HK-2 (cell line): ENCODE measurements at regions not wholly inside any gene's neighbourhood (a gene's known extent, or its start where the extent isn't known, plus 50 kb on each side); places are given as distances from the start of the nearest gene placed in this dataset.
A peak's percentile ranks its signal among the peaks of the same experiment; 100 is the strongest.

ENCODE experiments used
- DNase-seq: peaks from one replicate; pipeline ENCODE4 v3.0.0-alpha.2; 2018; ENCODE audit not compliant: unreplicated experiment

DNA sequence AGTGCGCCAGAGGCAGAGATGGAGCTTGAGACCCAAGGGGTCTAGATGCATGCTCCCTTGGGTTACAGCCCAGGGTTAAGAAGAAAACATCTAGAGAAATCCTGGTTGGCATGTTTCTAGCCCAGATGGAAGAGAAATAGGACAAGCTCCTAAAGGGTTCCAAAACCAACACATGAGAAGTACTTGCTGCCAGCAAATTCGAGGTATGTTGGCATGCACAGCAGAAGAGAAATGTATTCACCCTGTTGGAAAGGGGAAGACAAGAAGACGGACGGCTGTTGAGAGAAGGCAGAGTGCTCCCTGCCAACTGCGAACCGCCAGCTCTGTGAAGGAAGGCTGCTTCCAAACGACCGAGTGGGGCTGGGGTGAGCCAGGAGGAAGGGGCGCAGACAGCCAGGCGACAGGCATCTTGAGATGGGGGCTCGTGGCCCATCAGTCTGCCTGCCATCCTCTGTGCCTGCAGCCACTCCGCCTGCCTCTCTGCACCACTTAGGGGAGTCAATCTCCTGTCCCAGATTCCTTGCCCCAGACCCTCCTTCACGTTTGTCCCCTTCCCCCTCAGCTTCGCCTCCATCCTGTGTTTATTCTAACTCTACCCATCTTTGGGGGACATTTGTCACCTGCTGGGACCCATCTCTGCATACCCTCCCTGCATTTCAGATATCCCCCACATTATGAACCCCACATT lies 249.2 kb downstream of the CDC5L start:
- no peak for DNase-seq

GRCh38 chr6:44641344-44642031 lies 254.0 kb downstream of the CDC5L start:
- DNase-seq = no peak

- DNase-seq = no peak
These were observed 254.8 kb downstream of the CDC5L start for GRCh38 chr6:44642349-44642748.

DNA sequence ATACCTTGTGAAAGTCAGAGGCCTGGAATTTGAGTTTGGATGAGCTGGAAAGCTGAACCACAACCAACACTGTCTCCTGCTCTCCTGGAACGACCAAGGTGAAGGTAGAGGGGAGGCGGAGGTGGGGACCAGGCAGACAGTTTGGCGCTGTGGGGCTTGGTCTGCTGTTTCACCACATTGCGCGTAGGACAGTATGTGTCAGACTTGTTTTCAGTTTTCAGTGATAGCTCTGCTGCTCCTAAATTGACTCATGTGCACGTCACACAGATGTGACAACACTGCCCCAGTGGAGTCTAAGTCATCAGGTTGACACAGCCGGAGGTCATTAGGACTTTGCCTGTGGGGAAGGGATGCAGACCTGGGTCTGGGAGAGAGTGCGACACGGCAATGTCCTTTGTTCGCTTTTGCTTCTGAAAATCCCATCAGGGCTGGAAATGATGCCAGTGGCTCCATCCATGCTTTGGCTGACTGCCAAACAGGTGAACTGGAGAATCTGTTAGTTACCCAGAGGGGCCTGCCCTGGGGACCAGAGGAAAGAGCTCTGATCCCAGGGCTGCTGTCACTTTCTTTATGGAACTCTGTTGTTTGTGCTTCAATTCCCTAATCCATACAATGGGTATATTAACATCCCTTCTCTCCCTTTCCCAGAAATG lies 255.5 kb downstream of the CDC5L start:
- no peak for DNase-seq

GRCh38 chr6:44645276-44645675 lies 257.8 kb downstream of the CDC5L start:
- no peak for DNase-seq

DNA sequence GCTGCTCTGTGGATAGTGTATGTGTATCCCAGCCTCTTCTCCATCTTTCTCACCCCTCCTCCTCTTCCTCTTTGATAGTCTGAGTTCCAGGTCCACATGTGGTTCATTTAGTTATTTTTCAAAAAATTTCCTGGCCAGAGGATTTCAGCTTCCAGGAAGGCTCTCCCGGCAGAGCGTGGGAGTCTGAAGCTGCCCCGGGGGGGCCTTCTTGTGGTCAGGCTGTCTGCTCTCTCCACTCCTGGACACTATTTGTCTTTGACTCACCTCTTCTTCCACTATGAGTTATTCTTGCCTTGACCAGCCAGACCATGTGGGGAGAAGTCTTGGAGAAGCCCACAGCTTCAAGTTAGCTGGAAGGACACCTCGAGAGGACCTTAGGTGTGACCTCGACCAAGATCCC lies 258.8 kb downstream of the CDC5L start:
- no peak for DNase-seq

DNA sequence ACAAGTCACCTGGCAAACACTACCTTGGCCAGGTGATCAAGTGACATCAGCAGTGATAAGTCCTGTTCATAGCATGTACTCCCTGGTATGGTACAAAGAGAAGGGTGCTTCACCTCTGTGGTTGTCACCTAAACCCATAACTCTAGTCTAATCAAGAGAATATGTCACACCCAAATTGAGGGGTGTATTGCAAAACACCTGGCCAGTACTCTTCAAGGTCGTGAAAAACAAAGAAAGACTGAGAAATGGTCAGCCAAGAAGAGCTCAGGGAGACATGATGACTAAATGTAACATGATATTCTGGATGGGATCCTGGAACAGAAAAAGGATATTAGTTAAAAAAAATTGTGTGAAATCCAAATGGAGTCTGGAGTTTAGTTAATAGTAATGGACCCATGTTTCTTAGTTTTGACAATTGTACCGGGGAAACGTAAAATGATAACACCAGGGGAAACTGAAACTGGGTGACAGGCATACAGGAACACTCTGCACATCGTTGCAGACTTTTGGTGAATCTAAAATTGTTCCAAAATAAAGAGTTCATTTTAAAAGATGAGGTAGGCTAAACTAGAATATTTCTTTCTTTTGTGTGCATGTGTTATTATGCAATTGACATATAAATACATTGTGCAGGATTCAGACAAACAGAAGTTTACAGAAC lies 262.0 kb downstream of the CDC5L start:
- no peak for DNase-seq

GRCh38 chr6:44650495-44650894 lies 263.0 kb downstream of the CDC5L start:
- no peak for DNase-seq

GRCh38 chr6:44650947-44651346 lies 263.4 kb downstream of the CDC5L start:
- DNase-seq = peak; percentile 21

- DNase-seq = no peak
These were observed 264.1 kb downstream of the CDC5L start for GRCh38 chr6:44651604-44652003.

DNA sequence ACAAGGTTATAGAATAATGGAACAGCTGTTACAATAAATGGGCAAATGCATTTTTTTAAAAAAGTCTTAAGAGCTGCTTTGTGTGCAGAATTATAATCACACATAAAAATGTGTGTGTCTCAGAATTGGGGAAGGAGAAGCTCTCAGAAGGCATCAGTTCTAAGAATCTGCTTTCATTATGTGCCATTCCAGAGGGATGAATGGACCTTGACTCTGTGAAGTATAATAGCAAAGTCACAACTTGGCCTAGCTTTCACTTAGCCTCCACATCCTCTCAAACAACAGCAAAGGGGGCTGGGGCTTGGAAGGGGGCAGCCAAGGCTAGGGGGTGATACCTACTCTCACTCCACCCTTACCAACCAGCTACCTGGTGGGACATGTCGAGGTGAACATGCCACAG lies 265.0 kb downstream of the CDC5L start:
- DNase-seq = no peak

DNA sequence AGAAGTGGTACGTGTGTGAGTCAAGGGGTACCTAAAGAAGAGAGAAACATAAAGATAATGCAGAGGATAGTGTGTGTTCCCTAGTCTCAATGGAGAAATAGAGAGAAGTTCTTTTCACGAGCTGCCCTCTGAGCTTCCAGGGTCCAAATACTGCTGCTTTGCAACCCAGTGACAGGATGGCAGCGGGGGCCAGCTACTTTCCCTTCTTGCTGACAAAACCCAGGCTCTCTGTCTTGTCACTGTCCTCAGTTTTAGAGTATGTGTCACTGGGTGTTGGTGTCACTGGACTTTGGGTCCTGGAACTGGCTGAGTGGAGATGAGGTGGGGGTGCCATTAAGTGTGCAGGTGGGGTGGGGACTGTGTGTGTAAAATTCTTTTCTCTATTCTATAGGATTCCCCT lies 265.6 kb downstream of the CDC5L start:
- no peak for DNase-seq

DNA sequence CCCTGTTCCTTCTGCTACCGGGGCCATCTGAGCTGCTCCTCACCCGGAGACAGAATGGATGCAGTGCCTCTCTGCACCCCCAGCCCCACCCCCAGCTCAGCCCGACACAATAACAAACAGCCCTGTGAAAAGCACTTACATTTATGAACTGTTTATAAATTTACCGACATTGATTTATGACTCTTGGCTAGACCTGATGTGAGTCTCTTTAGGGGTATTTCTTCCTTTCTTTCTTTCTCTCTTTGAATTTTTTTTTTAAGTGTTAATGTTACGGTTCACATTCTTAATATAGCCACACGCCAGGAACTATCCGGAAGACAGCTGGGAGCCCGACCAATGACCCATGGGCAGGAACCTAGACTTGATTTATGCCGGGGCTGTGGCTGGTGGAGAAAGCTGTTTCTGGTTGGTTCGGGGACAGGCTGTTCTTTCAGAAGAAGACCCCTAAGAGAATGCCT lies 266.3 kb downstream of the CDC5L start:
- DNase-seq = no peak

DNA sequence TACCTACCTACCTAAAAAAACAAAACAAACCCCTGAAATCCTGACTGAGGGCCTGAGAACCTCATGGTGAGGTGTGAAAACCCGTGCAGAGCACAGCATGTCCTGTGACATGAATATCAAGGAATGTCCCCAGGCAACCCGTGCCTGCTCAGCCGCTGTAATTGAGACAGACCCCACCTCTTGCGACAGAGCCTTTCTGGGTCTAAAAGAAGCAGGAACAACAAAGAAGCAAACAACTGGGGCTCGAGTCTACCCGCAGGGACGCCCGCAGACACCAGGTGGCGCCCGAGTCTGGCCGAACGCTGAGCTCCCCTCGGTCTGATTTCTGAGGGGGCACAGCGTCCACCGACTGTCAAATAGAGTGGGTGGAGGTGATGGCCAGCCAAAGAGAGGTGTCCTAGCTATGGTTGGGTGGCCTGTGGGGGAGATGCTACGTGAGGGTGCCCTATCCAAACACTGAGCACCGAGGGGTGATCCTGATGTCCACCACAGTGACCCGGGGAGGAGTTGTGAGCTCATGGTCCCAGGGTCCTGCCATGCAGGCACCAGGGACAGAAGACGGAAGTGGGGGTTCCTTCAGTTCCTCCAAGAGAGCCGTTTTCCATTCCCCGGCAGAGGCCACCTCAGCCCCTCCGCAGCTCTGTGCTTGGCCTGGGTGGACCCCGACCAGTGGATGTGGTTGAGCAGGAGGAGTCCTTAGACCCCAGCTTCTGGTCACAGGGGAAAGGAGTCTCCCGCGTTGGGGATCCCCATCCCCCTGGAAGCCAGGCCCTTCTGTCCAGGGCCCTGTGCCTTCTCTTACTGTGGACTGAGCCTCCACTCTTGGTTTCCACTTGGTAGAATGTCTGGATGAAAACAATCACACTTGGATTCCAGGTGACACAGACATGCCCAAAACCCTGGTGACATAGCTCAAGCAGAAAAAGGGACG lies 268.2 kb downstream of the CDC5L start:
- peak; percentile 68 for DNase-seq

- no peak for DNase-seq
These were observed 269.2 kb downstream of the CDC5L start for GRCh38 chr6:44656691-44657090.

DNA sequence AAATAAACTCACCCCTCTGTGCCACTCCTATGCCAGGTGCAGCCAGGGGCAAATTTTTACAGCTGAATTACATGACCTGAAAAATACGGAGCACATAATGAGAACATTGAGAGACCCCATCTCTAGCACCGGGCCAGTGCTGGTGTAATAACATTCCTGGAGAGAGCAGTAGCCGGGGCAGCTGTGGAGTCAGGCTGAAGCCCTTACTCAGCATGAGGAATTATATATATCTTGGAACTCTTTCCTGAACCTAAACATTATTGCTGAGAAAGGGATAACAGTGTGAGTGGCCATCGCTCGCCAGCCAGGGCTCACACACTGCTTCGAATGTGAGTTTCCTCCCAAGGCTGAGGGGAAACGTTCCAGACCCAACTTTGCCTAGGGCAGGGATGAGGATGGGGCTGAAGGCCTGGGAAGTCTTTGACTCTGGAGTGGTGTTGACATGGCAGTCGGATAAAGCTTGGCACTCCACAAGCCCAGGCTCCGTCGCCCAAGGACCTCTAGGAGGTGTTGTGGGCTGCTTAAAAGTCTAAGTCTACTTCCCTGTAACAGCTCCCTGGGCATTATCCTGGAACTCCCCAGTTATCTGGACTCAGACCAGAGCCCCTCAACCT lies 269.8 kb downstream of the CDC5L start:
- no peak for DNase-seq

- DNase-seq = no peak
These were observed 271.1 kb downstream of the CDC5L start for GRCh38 chr6:44658571-44658970.

- DNase-seq = no peak
These were observed 272.2 kb downstream of the CDC5L start for GRCh38 chr6:44659726-44660125.

- DNase-seq = no peak
These were observed 273.2 kb downstream of the CDC5L start for GRCh38 chr6:44660561-44661220.

DNA sequence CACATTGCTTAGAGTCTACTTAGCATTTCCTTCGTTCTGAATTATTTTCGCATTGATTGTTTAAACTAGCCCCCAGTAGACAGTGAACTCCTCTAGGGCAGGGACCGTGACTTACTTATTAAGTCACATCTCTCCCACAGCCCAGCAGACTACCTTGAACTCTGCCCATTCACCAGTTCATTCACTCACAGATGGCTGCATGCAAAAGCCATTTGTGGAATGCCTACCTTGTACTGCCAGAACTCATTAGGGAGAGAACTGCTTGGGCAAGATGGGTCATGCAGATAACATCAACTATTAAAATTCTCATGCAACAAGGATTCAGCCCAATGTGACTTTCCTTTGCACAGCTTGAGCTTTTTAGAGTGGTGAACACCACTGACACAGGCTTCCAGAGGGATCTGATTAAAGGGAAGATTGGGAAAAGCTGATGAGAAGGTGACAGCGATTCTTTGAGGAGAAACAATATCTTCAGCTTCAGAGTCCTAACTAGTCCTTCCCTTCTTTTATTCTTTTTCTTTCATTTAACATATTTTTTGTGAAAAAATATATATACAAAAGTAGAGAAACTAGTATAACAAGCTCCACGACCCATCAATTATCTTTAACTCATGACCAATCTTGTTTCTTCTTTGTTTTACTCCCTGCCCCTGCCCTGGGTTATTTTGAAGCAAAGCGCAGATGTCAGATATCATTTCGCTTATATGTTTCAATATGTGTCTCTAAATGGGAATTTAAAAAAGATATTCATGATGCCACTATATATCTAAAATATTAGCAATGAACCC lies 273.9 kb downstream of the CDC5L start:
- DNase-seq = no peak
